ENCODE measurements at regions not wholly inside any gene's neighbourhood (a gene's known extent, or its start where the extent isn't known, plus 50 kb on each side); places are given as distances from the start of the nearest gene placed in this dataset.

DNA sequence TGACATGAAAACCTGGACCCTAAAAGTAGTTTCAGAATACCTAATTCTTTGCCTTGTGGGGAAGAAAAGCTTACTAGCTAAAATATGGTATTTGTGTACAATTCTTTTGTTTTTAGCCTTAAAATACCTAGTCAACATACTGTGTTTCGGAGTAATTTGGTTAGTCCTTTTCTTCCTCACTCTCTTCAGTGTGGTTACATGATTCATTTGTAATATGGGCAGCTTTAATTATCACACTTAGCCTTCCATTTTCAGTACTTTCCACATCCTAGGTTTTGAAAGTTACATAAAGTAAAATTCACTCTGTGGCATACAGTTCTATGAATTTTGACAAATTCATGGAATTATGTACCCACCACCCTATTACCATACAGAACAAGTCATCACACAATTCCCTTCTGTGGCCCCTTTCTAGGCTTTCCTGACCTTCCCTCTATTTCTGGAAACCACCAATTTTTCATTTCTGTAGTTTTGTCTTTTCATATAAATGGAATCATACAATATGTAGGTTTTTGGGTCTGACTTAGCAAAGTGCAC is 96.2 kb downstream of the EMX2 start:
- no peak overlapping the region for H3K4me3 ChIP-seq
- intact Hi-C loops (cut with DNase I; ENCODE audit: low total_unique reads) (no loop called here), in situ Hi-C loops (cut with MboI; ENCODE audit: low sequenced_read_pairs in 4 of 4) (no loop called here)
- DNase-seq, result no peak
- no peak overlapping the region for H3K27ac ChIP-seq
- ATAC-seq, result no peak
- TF ChIP-seq POLR2A (IDR thresholded peaks at IDR 0.05), result no peak
- TF ChIP-seq, protein P1, sequence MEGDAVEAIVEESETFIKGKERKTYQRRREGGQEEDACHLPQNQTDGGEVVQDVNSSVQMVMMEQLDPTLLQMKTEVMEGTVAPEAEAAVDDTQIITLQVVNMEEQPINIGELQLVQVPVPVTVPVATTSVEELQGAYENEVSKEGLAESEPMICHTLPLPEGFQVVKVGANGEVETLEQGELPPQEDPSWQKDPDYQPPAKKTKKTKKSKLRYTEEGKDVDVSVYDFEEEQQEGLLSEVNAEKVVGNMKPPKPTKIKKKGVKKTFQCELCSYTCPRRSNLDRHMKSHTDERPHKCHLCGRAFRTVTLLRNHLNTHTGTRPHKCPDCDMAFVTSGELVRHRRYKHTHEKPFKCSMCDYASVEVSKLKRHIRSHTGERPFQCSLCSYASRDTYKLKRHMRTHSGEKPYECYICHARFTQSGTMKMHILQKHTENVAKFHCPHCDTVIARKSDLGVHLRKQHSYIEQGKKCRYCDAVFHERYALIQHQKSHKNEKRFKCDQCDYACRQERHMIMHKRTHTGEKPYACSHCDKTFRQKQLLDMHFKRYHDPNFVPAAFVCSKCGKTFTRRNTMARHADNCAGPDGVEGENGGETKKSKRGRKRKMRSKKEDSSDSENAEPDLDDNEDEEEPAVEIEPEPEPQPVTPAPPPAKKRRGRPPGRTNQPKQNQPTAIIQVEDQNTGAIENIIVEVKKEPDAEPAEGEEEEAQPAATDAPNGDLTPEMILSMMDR (IDR thresholded peaks at IDR 0.05 in 4 of 5, conservative IDR thresholded peaks at IDR 0.05 in 1 of 5), result no peak
- no peaks in the 10 kb centered on the region for H3K27me3 ChIP-seq
- H3K9me3 ChIP-seq, result no peaks in the 10 kb centered on the region
- no peaks in the 10 kb centered on the region for H3K36me3 ChIP-seq
- H3K4me1 ChIP-seq, result no peaks in the 10 kb centered on the region

DNA sequence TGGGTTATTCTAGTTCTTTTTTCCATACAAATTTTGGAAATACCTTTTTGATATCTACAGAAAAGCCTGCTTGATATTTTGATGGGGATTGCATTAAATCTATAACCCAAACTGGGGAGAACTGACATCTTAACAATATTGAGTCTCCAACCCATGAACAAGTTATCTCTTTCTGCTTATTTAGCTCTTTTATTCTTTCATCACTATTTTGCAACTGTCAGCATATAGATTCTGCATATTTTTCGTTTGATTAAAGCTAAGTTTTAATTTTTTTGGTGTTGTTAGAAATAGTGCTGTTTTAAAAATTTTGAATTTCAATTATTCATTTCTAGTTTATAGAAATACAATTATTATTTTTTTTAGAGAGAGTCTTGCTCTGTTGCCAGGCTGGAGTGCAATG is 97.9 kb downstream of the EMX2 start:
- DNase-seq, result no peak
- TF ChIP-seq, protein P1 (IDR thresholded peaks at IDR 0.05 in 4 of 5, conservative IDR thresholded peaks at IDR 0.05 in 1 of 5), result no peak
- TF ChIP-seq POLR2A (IDR thresholded peaks at IDR 0.05), result no peak
- H3K27me3 ChIP-seq, result no peaks in the 10 kb centered on the region
- in situ Hi-C loops (cut with MboI; ENCODE audit: low sequenced_read_pairs in 4 of 4) (no loop called here), intact Hi-C loops (cut with DNase I; ENCODE audit: low total_unique reads) (no loop called here)
- H3K9me3 ChIP-seq, result no peaks in the 10 kb centered on the region
- no peak overlapping the region for H3K27ac ChIP-seq
- H3K4me3 ChIP-seq, result no peak overlapping the region
- no peak for ATAC-seq
- no peaks in the 10 kb centered on the region for H3K36me3 ChIP-seq
- H3K4me1 ChIP-seq, result no peaks in the 10 kb centered on the region

DNA sequence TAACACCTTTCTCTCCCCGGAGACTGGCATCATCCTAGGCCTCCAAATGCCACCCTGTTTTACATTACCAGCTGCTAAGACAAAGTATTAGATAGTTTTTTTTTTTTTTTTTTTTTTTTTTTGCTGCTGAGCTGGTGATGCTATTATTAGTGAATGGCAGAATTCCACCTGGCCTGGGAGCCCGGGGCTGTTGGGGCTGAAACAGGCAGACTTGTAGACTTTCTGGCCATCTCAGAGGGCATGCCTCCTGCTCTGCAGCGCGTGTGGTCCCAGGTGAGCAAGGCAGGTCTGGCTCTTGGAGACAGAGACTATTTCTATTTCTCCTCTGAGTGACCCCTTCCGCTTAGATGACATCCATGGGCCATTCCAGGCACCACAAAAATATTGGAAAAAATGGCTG is 104.2 kb downstream of the EMX2 start:
- DNase-seq (no peak), ATAC-seq (no peak)
- Histone ChIP-seq H3K4me3 (no peak overlapping the region), H3K4me1 (no peaks in the 10 kb centered on the region), H3K27me3 (no peaks in the 10 kb centered on the region), H3K36me3 (no peaks in the 10 kb centered on the region), H3K27ac (no peak overlapping the region), H3K9me3 (no peaks in the 10 kb centered on the region)
- in situ Hi-C loops (cut with MboI; ENCODE audit: low sequenced_read_pairs in 4 of 4), result no loop called here
- TF ChIP-seq POLR2A (IDR thresholded peaks at IDR 0.05), result no peak
- TF ChIP-seq, protein P1 (IDR thresholded peaks at IDR 0.05 in 4 of 5, conservative IDR thresholded peaks at IDR 0.05 in 1 of 5), result no peak
- intact Hi-C loops (cut with DNase I; ENCODE audit: low total_unique reads), result no loop called here

DNA sequence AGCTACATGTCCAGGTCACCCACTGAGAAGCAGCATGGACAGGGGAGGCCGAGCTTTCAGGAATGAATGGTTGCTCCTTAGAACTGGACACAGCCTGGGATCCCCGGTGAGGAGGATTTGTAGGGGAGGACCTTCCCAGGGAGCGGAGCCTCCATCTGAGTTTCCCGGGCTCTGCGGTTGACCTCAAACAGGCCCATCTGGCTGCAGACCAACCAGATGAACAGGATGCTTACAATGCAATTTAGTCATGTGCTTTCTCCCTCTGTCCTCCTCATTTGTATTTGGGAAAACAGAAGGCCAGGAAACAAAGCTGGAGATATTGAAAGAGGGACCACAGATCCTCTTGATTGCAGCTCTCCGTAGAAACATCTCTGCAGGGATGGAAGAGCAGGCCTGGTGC is 104.8 kb downstream of the EMX2 start:
- TF ChIP-seq, protein P1 (IDR thresholded peaks at IDR 0.05 in 4 of 5, conservative IDR thresholded peaks at IDR 0.05 in 1 of 5), result no peak
- no peak for TF ChIP-seq POLR2A (IDR thresholded peaks at IDR 0.05)
- in situ Hi-C loops (cut with MboI; ENCODE audit: low sequenced_read_pairs in 4 of 4), result no loop called here
- no peak for ATAC-seq
- no peaks in the 10 kb centered on the region for H3K9me3 ChIP-seq
- intact Hi-C loops (cut with DNase I; ENCODE audit: low total_unique reads), result no loop called here
- H3K4me1 ChIP-seq, result no peaks in the 10 kb centered on the region
- no peak for DNase-seq
- H3K4me3 ChIP-seq, result no peak overlapping the region
- no peaks in the 10 kb centered on the region for H3K27me3 ChIP-seq
- H3K27ac ChIP-seq, result no peak overlapping the region
- no peaks in the 10 kb centered on the region for H3K36me3 ChIP-seq

DNA sequence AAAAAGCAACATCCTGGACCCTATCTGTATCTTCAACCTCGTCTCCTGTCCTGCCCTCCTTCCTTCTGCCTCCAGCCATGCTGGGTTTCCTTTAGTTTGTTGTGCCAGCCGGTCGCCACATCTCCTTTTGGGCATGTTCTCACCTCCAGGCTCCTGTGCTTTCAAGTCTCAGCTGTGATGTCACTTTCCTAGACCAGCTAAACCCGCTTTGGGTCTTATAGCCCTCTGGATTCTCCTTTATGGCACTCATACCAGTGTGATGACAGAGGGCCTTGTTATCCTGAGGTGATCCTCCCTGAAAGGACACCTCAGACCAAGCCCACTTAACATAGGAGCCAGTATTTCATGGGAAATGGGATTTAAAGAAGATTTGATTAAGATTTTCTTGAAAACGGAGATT is 108.6 kb downstream of the EMX2 start:
- no peak overlapping the region for H3K27ac ChIP-seq
- no peaks in the 10 kb centered on the region for H3K9me3 ChIP-seq
- no peaks in the 10 kb centered on the region for H3K36me3 ChIP-seq
- H3K4me3 ChIP-seq, result no peak overlapping the region
- no peaks in the 10 kb centered on the region for H3K4me1 ChIP-seq
- intact Hi-C loops (cut with DNase I; ENCODE audit: low total_unique reads), result no loop called here
- TF ChIP-seq POLR2A (IDR thresholded peaks at IDR 0.05), result no peak
- TF ChIP-seq, protein P1 (IDR thresholded peaks at IDR 0.05 in 4 of 5, conservative IDR thresholded peaks at IDR 0.05 in 1 of 5), result no peak
- ATAC-seq (no peak), DNase-seq (no peak)
- no peaks in the 10 kb centered on the region for H3K27me3 ChIP-seq
- in situ Hi-C loops (cut with MboI; ENCODE audit: low sequenced_read_pairs in 4 of 4), result no loop called here

Data from gastrocnemius medialis (tissue), 4 donors.